OCI-LY7 (cell line): ENCODE measurements at regions not wholly inside any gene's neighbourhood (a gene's known extent, or its start where the extent isn't known, plus 50 kb on each side); places are given as distances from the start of the nearest gene placed in this dataset.

Experiments
- CTCF ChIP-seq: fragments of 200-600 bp; sonication (generic); conservative IDR thresholded peaks from 2 replicates; pipeline ENCODE4 v1.5.1; 2014; ENCODE audit warnings: mild to moderate bottlenecking, antibody characterized with exemption, low read length, moderate library complexity, mixed read lengths
- EZH2phosphoT487 ChIP-seq: fragments of 200-600 bp; sonication (generic); IDR thresholded peaks from 2 replicates; pipeline ENCODE4 v1.6.1; 2018; ENCODE audit warnings: low read depth, borderline replicate concordance, mild to moderate bottlenecking, mixed run types, antibody characterized with exemption, low read length, moderate library complexity, mixed read lengths

- no peak for TF ChIP-seq CTCF
- no peak for TF ChIP-seq EZH2phosphoT487
Measured at GRCh38 chr4:53858744-53859143, 205.7 kb downstream of the CHIC2 start.
